DMS 273 (cell line): ENCODE measurements at regions not wholly inside any gene's neighbourhood (a gene's known extent, or its start where the extent isn't known, plus 50 kb on each side); places are given as distances from the start of the nearest gene placed in this dataset.
A peak's percentile ranks its signal among the peaks of the same experiment; 100 is the strongest.

Experiments
- DNase-seq: peaks from one replicate; lab custom pipeline; 2025; ENCODE audit not compliant: unreplicated experiment; lab: John Stamatoyannopoulos, UW

DNA sequence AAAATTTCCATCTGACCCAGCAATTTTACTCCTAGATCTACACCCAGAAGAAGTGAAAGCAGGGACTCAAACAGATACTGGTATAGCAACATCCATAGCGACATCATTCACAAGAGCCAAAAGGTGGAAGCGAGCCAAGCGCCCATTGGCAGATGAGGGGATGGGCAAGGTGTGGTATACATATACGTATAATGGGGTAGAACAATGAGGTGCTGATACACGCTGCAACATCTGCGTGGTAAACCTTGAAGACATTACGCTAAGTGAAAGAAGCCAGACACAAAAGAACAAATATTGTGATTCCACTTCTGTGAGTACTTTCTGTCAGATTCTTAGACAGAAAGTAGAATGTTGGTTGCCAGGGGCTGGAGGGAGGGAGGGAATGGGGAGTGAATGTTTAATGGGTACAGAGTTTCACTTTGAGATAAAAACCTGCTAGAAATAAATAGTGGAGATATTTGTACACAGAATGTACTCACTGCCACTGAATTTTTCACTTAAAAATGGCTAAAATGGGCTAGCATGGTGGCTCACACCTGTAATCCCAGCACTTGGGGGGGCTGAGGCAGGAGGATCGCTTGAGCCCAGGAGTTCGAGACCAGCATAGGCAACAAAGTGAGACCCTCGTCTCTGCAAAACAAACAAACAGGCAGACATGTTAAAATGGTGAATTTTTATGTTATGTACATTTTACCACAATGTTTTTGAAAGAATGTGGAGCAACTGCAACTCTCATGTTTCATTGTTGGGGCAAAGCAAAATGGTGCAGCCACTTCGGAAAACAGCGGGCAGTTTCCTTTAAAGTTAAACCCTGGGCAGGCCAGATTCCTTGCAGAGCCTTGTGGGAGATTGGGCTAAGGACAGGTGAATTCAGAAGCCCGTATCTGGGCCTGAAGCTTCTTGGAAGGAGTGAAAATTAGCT, 103.4 kb upstream of the MYCN start:
- no peak for DNase-seq

DNA sequence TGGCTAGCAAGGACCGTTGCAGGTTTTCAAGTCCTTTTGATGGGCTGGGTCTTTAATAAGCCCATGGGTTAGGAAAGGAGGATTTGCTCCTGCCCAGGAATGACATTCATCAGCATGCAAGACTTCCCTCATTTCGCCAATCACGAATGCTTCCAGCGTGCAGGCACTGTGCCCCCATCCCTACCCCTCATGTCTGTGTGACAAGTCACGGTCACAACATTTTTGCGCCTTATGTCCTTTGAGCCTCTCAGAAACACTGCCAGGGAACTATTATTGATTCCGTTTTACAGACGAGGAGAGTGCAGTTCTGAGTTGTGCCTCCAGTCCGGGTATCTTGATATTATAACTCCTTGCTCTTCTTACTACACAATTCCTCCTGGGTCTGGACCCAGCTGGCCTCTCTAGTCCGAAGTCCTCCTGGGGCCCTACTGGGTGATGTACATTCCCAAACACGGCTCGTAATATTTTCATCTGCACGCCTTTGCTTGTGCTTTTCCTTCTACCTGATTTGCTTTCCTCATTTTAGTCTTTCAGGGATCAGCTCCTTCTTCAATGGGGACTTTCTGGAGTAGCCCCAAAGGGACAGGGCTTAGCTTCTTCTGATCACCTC, 101.8 kb upstream of the MYCN start:
- no peak for DNase-seq

DNA sequence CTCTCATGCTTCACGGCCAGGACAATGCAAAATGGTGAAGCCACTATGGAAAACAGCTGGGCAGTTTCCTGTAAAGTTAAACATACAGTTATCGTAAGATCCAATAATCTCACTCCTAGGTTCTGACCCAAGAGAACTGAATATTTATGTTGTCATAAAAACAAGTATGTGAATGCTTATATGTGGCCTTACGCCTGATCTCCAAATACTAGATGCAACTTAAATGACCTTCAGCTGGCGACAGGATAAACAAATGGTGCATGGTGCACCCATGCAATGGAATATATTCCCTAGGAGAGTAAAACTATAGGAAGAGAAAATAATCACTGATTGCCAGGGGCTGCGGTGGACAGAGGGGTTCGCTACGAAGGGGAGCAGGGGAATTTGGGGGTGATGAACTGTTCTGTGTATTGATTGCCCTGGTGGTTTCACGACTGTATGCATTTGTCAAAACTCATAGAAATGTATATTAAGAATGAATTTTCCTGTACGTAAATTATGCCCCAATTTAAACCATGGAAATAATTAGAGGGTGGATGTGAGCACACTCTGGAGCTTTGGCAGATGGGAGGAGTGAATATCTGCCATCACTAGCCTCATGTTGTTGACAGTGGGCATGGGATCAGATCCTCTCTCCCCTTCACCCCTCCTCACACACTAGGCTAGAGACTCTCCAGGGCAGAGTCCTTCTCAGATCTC, 100.8 kb upstream of the MYCN start:
- no peak for DNase-seq

DNA sequence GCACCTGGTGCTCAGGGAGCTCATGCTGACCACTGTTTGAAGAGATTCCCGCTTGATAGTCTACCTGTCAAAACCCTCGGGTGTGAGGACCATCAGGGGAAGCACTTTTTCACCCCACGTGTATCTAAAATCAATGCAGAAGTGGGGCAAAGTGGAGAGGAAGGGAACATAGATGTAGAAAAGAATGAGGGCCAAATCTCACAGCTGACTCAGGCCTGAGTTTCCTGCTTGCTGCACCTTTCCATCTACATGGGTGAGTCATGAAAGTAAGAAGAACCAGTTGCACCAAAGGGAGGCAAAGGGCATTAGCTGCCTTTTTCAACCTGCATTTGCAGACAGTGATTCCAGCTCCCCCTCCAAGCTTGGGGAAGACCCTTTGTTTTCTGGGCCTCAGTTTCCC, 100.2 kb upstream of the MYCN start:
- DNase-seq, result no peak

DNA sequence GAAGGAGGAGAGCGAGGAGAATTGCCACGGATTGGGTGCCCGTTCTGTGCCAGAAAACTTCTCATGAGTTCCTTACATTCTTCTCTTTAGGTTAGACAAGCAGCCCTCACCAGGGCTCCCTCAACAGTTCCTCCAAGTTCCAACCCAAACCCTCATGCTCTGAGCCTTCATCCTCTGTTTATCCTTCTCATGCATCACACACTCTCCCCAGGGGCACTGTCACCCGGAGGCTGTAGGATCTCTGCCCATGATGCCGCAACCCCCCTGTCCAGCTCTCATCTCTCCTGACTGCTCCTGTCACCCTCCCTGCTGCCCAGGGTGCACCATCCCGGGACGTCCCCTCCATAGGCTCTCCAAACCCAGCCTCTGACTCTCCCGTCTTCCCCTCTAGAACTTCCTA, 99.4 kb upstream of the MYCN start:
- no peak for DNase-seq

DNA sequence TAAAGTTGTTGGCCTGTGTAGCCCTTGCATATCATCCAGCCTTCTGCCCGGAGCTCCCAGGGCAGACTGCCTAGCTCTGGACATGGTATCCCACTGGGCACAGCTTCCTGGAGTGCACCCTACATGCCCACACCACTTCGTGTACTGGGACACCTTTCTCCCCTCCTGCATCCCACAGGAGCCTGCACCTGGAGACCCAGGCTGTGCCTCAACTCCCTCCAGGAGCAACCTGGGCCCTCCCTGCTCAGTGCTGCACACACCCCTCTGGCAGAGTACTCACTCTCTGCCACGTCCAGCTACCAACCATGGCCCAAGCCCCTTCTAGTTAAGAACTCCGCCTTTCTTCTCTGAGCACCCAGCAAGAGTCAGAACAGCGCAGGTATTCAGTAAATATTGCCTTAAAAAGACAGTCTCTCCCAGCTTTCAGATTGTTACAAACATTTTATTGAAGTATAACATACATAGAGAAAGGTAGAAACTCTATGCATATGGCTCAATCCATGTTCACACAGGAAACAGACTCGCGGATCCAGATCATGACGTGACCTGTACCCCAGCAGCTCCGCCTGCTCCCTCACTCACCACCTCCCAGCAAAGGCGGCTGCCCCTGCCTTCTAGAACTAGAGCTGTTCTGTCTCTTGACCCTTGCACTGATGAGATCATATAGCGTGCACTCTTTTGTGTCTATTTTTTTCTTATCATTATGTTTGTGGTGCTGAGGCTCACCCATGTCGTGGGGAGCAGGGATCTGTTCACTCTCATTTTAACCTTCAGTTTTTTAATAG, 98.4 kb upstream of the MYCN start:
- no peak for DNase-seq

DNA sequence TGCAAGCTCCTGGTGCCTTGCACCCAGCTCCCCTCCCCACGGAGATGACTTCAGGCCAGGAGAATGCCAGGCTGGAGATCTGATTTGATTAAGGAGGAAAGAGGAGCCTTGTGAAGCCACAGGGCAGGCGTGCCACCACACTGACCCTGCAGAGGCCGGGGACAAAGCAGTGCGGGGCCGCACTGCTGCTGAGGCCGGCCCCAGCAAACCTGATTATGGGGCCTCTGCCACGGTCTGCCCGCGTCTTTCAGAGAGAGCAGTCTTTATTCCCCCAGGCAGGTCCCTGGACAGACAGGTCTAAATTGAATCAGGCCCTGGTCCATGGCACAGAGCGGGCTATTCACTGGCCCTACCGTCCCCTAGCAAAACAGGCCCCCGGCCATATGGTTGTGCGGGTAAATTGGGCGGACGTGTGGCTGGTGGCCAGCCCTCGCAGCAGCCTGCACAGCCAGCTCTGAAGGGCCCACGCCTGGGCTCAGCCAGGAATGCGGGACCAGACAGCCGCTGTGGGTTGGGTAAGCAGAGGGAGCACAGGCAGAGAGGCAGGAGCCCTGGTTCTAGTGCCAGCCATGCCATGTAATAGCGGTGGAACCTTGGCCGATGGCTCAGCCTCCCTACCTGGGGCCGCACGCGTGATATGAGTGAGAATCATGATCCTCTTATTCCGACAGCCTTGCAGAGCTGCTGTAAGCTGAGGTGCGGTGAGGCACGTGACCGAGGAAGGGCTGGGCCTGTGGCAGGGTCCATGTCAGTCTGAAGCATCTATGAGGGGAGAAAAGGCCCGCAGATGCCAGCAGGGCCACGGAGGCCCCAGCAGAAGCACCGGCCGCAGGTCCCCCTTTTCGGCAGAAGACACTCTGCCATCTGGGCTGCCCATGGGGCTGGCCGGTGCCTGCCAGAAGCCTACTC, 97.3 kb upstream of the MYCN start:
- DNase-seq, result peak; percentile 49

DNA sequence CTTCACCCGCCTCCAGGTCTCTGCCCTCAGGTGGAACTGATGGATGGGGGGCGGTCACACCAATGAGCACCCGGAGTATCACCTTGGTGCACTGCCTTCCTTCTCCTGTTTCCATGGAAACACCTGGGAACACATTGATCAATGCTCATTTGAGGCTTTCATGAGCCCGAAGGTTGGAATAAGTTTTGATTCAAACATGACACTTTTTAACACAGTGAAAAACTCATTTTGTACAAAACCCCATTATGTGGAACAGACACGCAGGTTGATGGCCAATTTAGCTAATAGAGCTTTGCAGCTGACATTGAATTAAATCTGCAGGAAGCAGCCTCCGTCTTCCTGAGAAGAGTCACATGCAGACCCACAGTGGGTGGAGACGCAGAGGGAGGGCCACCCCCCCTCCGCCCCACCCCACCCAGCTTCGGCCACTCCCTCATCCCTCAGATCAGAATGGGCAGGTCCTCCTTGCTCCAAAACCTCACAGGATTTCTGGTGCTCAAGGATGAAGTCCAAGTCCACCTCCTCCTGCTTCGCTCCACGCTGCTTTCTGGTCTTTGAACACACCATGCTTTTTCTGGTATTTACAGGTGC, 96.0 kb upstream of the MYCN start:
- DNase-seq, result no peak

DNA sequence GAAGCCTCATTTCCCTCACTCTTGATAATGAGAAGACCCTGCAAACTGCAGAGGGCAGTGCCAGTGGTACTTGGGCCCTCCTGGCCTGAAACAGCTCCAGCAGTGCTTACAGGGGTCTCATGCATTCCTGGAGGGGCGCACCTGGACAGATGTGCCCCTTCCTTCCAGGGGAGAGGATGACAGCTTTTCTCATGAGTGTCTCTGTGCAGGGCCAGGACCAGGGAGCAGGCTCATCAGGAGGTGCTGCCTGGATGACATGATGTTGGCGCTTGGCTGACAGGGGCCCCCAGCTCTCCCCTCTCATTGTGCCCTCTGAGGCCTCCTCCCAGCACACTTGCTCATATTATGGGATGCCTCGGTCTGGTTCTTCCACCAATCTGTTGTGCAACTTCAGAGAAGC, 95.1 kb upstream of the MYCN start:
- no peak for DNase-seq

DNA sequence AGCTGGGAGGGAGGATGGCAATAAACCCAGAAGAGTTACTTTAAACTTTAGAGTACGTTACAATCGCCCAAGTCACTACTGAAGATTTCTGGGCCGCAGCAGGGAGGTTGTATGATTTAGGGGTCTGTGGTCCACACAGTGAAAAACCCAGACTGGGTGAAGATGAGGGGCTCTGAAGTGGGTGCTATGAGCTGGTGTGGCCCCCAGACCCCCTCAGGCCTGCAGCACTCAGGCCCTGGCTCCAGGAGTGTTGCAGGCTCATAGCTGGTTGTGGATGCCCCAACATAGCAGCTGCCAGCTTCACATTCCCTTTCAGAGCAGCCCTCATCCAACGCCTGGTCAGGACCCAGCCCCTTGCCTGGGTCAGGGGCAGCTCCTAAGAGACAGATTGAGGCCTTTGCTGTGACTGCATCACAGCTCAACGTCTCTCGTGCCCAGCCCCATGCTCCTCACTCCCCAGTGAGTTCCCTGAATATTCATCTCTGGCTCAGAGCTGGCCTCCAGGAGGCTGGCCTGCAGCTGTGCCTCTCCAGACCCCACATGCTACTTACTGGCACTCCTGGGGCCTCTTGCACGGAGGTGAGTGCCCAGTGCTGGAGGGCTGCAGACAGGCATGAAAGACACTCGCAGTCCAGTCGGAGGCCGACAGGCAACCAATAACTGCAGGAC, 94.5 kb upstream of the MYCN start:
- no peak for DNase-seq

DNA sequence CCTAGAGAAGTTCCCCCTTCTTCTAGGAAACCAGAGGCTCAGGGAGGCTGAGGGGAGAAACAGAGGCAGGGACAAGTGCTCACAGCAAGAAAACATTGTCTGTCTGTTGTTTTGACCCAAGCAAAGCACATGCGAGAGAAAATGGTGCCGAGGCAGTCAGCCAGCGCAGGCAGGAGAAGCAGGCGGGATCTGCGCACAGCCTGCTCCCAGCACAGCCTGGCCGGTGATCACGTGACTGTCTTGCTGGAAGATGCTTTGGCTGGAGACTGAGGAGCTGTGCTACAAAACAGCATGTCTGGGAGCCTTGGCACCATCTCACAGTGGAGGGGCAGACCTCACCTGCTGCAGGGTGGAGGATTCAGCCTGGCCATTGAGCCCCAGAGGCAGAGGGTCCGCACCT, 93.7 kb upstream of the MYCN start:
- no peak for DNase-seq

DNA sequence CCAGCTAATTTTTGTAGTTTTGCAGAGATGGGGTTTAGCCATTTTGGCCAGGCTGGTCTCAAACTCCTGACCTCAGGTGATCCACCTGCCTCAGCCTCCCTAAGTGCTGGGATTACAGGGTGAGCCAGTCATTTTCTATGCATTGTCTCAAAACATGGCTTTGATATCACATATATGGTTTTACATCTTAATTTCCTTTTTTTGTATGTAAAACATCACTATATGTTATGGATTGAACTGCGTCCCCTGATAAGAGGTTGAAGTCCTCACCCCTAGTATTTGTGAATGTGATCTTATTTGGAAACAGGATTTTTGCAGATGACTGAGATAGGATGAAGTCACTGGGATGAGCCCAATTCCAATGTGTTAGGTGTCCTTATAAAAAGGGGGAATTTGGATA, 89.8 kb upstream of the MYCN start:
- DNase-seq, result no peak

DNA sequence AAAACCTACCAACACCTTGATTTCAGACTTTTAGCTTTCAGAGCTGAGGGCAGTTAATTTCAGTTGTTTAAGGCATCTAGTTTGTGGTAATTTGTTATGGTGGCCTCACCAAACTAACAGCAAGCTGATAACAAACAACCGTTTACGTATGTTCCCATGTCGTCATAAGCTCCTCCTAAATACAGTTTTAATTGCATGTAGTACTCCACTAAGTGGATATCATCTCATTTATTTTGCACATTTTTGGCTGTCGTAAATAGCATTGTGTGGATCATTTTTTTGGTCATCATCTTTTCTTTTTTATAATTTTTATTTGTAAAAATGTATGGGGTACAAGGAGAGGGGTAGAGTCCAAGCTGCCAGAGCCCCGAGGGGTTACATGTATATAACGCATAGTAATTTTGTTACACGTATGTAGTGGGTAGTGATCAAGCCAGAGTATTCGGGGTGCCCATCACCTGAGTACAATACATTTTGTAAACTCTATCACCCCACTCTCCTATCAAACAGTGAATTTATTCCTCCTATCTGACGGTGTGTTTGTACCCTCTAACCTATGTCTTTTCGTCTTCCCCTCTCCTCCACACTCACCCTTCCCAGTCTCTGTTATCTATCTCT, 89.2 kb upstream of the MYCN start:
- no peak for DNase-seq

DNA sequence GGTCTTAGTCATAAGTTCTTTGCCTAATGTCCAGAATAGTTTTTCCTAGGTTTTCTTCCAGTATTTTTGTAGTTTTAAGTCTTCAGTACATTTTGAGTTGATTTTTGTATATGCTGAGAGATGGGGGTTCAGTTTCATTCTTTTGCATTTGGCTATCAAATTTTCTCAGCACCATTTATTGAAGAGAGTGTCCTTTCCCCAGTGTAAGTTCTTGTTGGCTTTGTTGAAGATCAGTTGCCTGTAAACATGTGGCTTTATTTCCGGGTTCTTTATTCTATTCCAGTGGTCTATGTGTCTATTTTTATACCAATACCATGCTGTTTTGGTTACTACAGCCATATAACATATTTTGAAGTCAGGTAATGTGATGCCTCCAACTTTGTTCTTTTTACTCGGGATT, 87.5 kb upstream of the MYCN start:
- DNase-seq, result no peak

DNA sequence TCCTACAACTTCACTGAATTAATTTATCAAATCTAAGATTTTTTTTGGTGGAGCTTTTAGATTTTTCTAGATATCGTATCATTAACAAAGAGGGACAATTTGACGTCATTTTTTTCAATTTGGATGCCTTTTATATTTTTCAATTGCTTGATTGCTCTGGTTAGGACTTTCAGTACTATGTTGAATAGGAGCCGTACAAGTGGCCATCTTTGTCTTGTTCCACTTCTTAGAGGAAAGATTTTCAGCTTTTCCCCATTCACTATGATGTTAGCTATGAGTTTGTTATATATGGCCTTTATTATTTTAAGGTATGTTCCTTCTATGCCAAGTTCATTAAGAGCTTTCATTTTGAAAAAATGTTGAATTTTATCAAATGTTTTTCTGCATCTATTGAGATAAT, 86.4 kb upstream of the MYCN start:
- no peak for DNase-seq

DNA sequence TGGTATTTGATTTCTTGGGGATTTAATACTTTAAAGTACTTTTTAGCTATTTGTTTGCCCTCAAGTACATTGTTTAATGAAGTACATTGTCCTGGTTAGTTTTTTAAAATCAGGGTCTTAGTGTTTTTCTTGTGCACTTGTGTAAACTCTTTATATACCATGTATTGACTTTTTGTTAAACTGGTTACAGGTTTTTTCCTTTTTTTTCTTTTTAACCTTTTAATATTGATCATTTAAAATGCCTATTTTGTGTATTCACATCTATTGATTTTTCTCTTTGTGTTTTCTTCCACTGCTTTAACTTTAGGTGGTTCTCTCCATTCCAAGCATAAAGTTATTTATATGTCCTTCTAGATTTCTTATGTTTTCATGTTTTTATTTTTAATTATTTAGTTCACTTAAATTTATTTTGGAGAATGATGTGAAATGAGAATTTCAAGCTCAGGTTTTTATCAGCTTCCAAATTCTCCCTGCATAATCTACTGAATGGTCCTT, 84.5 kb upstream of the MYCN start:
- DNase-seq, result no peak

DNA sequence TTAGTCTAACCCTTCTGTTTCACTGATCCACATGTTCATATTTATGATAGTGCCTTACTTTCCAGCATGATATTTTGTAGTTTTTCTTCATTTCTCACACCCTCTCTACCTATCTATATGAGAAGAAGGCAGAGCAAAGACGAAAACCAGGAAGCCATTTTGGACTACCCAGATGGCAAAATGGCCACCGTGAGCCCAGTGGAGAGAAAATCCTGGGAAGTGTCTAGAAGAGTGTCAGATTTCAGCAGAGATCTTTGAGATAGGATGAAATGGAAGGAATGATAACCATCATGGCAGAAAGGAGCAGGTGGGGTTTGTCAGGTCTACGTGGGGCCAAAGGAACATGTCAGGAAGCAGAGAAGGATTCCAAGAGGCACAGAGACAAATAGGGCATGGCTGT, 84.0 kb upstream of the MYCN start:
- DNase-seq, result no peak

DNA sequence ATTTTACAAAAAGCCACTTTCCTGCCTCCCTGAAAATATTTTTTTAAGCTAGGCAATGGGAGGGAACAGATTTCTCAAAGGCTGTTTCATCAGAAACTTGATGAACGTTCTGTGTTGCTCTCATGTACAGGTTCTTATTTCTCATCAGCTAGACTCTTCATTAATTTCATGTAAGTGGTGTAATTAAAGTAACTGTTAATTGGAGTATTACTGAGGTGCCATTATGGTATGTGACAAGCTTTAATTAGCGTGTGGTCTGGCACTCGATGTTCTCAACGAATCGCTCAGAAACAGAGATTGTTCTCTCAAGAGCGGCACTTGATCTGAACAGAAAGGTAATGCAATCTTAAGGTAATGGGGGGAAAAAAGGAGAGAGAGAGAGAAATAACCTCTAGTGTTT, 81.9 kb upstream of the MYCN start:
- no peak for DNase-seq
